Ishikawa (cell line): ENCODE measurements at regions not wholly inside any gene's neighbourhood (a gene's known extent, or its start where the extent isn't known, plus 50 kb on each side); places are given as distances from the start of the nearest gene placed in this dataset.

ENCODE experiments used
- CEBPB ChIP-seq: IDR thresholded peaks from 2 replicates; pipeline ENCODE4 v1.6.1; 2012
- CREB1 ChIP-seq: IDR thresholded peaks from 2 replicates; pipeline ENCODE4 v1.6.1; 2012; ENCODE audit warnings: low read depth
- EGR1 ChIP-seq: IDR thresholded peaks from 2 replicates; pipeline ENCODE4 v1.6.1; 2012
- EP300 ChIP-seq: IDR thresholded peaks from 2 replicates; pipeline ENCODE4 v1.6.1; 2012; ENCODE audit warnings: borderline replicate concordance
- FOXM1 ChIP-seq: IDR thresholded peaks from 2 replicates; pipeline ENCODE4 v1.6.1; 2012; ENCODE audit warnings: low read depth, borderline replicate concordance
- NFIC ChIP-seq: IDR thresholded peaks from 2 replicates; pipeline ENCODE4 v1.6.1; 2012
- RAD21 ChIP-seq: IDR thresholded peaks from 2 replicates; pipeline ENCODE4 v1.6.1; 2012; ENCODE audit warnings: low read depth
- TAF1 ChIP-seq: IDR thresholded peaks from 2 replicates; pipeline ENCODE4 v1.6.1; 2012; ENCODE audit warnings: low read depth, mild to moderate bottlenecking
- TCF12 ChIP-seq: IDR thresholded peaks from 2 replicates; pipeline ENCODE4 v1.6.1; 2012; ENCODE audit warnings: low read depth
- TEAD4 ChIP-seq: IDR thresholded peaks from 2 replicates; pipeline ENCODE4 v1.6.1; 2012
- YY1 ChIP-seq: IDR thresholded peaks from 2 replicates; pipeline ENCODE4 v1.6.1; 2012; ENCODE audit warnings: low read depth
- ZBTB7A ChIP-seq: IDR thresholded peaks from 2 replicates; pipeline ENCODE4 v1.6.1; 2012; ENCODE audit warnings: low read depth
- TF ChIP-seq, protein P1 (sequence below): IDR thresholded peaks from 2 replicates; pipeline ENCODE4 v1.6.1; 2012
- TF ChIP-seq, protein P2 (sequence below): IDR thresholded peaks from 2 replicates; pipeline ENCODE4 v1.6.1; 2012
- TF ChIP-seq, protein P3 (sequence below): IDR thresholded peaks from 2 replicates; pipeline ENCODE4 v1.6.1; 2012; ENCODE audit warnings: low read depth, mild to moderate bottlenecking

DNA sequence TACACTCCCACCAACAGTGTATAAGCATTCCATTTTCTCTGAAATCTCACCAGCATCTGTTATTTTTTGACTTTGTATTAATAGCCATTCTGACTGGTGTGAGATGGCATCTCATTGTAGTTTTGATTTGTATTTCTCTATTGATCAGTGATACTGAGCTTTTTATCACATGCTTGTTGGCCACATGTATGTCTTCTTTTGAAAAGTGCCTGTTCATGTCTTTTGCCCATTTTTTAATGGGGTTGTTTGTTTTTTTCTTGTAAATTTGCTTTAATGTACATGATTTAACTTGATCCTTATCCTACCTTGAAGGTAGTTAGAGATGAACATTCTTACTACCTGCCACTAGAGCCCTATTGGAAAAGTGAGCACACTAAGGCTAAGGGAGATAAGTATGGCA is 151.2 kb upstream of the KIF2A start:
- no peak for TF ChIP-seq TCF12
- TF ChIP-seq CEBPB, result no peak
- TF ChIP-seq, protein P1, sequence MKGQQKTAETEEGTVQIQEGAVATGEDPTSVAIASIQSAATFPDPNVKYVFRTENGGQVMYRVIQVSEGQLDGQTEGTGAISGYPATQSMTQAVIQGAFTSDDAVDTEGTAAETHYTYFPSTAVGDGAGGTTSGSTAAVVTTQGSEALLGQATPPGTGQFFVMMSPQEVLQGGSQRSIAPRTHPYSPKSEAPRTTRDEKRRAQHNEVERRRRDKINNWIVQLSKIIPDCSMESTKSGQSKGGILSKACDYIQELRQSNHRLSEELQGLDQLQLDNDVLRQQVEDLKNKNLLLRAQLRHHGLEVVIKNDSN, result no peak
- TF ChIP-seq TEAD4, result no peak
- no peak for TF ChIP-seq ZBTB7A
- no peak for TF ChIP-seq EP300
- TF ChIP-seq, protein P2, sequence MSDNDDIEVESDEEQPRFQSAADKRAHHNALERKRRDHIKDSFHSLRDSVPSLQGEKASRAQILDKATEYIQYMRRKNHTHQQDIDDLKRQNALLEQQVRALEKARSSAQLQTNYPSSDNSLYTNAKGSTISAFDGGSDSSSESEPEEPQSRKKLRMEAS, result no peak

DNA sequence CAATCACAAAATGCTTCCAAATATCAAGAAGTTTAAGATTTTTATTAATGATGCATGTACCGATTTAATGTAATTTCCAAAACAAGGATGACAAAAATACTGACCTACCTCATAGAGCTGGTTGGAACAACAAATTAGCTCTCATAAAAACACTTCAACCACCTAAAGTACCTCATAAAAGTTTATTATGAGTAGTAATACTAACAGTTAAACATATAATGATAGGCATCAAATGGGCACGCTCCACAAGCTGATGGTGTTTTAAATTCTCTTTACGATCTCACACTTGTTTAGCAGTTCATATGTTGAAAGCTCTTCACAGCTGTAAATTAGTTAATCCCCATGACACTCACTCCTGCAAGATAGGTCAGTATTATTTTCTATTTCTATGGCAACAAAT is 150.0 kb upstream of the KIF2A start:
- TF ChIP-seq FOXM1, result no peak
- TF ChIP-seq EGR1, result no peak
- TF ChIP-seq, protein P2, result no peak
- no peak for TF ChIP-seq YY1
- TF ChIP-seq ZBTB7A, result no peak
- TF ChIP-seq RAD21, result no peak
- TF ChIP-seq TEAD4, result no peak
- TF ChIP-seq TCF12, result no peak
- TF ChIP-seq, protein P3, sequence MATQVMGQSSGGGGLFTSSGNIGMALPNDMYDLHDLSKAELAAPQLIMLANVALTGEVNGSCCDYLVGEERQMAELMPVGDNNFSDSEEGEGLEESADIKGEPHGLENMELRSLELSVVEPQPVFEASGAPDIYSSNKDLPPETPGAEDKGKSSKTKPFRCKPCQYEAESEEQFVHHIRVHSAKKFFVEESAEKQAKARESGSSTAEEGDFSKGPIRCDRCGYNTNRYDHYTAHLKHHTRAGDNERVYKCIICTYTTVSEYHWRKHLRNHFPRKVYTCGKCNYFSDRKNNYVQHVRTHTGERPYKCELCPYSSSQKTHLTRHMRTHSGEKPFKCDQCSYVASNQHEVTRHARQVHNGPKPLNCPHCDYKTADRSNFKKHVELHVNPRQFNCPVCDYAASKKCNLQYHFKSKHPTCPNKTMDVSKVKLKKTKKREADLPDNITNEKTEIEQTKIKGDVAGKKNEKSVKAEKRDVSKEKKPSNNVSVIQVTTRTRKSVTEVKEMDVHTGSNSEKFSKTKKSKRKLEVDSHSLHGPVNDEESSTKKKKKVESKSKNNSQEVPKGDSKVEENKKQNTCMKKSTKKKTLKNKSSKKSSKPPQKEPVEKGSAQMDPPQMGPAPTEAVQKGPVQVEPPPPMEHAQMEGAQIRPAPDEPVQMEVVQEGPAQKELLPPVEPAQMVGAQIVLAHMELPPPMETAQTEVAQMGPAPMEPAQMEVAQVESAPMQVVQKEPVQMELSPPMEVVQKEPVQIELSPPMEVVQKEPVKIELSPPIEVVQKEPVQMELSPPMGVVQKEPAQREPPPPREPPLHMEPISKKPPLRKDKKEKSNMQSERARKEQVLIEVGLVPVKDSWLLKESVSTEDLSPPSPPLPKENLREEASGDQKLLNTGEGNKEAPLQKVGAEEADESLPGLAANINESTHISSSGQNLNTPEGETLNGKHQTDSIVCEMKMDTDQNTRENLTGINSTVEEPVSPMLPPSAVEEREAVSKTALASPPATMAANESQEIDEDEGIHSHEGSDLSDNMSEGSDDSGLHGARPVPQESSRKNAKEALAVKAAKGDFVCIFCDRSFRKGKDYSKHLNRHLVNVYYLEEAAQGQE, result no peak
- no peak for TF ChIP-seq TAF1
- TF ChIP-seq EP300, result no peak
- TF ChIP-seq, protein P1, result no peak
- TF ChIP-seq CREB1, result no peak
- TF ChIP-seq CEBPB, result no peak
- TF ChIP-seq NFIC, result no peak

DNA sequence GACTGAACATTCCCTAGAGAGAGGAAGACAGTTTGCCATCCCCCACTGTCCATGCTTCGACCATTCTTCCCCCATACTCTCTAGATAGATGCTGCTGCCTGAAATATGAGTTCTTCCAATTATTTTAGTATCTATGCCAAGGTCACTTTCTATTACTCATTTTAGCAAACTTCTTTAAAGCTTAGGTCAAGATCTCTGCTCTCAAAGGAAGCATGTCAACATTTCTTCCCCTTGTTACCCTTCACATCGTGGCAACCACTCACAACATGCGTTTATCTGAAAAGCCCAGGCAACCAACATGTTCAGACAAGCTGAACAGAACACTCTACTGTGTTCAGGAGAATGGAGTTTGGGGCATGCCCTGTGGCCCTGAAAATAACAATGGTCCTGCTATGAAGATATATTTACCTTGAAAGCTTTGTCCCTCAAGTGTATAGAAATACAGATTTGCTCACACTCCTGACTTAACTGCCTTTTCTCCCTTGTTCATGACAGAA is 138.4 kb upstream of the KIF2A start:
- TF ChIP-seq NFIC (no peak), CREB1 (no peak), EGR1 (no peak), TAF1 (no peak), TCF12 (no peak), TEAD4 (no peak)

DNA sequence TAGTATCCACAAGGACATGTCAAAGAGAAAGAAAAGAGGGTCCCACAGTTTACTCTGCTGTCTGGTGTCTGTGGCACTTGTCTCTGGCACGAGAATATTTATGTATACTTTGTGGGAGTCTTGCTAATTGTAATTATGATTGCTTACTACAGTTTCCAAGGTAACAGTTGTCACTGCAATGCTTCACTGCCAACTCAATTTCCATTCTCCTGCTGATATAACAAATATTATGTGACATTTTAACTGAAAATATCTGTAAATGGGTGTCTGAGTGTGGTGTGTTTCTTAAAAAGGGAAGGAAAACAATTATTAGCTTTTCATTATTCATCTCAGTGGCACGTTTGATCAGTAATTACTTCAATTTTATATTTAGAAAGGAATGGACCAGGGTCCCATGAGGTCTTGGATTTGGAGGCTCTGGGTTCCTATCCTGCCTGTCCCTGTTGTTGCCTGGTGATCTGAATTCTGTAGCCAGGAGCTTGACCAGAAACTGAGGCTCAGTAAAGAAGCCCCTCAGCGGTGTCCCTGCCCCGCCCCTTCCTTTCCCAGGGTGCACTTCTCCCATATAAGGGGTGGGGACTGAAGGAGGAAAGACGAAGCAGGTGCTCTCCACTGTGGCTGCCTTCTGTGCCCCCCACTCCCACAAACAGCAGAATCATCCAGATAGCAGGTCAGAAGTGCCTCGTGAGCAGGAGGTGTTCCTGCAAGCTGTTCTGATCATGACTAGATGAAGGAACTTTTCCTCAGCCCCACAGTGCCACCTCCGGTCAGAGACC is 137.3 kb upstream of the KIF2A start:
- TF ChIP-seq ZBTB7A, result no peak
- TF ChIP-seq, protein P2, result no peak
- TF ChIP-seq, protein P3, result no peak
- TF ChIP-seq TAF1, result no peak
- TF ChIP-seq TEAD4, result no peak
- TF ChIP-seq TCF12, result no peak
- no peak for TF ChIP-seq NFIC
- TF ChIP-seq RAD21, result no peak
- no peak for TF ChIP-seq CREB1
- no peak for TF ChIP-seq EP300
- no peak for TF ChIP-seq YY1
- no peak for TF ChIP-seq EGR1
- TF ChIP-seq CEBPB, result no peak
- TF ChIP-seq, protein P1, result no peak

DNA sequence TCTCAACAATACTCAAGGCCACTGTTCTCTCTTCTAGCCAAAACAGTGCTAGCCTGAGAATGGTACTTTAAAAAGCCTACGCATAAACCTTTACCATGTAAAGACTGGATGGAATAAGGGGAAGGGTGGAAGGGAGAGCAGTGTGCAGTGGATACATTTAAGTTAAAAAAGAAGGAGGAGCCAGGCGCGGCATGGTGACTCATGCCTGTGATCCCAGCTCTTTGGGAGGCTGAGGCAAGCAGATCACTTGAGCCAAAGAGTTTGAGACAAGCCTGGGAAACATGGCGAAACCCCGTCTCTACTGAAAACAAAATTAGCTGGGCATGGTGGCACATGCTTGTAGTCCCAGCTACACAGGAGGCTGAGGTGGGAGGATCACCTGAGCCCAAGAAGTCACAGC is 127.7 kb upstream of the KIF2A start:
- TF ChIP-seq, protein P2, result no peak
- no peak for TF ChIP-seq TAF1
- TF ChIP-seq, protein P3, result no peak
- no peak for TF ChIP-seq EP300
- TF ChIP-seq TCF12, result no peak
- no peak for TF ChIP-seq TEAD4
- TF ChIP-seq YY1, result no peak
- no peak for TF ChIP-seq ZBTB7A
- TF ChIP-seq FOXM1, result no peak
- no peak for TF ChIP-seq RAD21
- TF ChIP-seq CEBPB, result no peak
- TF ChIP-seq, protein P1, result no peak
- no peak for TF ChIP-seq NFIC
- no peak for TF ChIP-seq CREB1
- no peak for TF ChIP-seq EGR1
